ENCODE measurements at regions not wholly inside any gene's neighbourhood (a gene's known extent, or its start where the extent isn't known, plus 50 kb on each side); places are given as distances from the start of the nearest gene placed in this dataset.

DNA sequence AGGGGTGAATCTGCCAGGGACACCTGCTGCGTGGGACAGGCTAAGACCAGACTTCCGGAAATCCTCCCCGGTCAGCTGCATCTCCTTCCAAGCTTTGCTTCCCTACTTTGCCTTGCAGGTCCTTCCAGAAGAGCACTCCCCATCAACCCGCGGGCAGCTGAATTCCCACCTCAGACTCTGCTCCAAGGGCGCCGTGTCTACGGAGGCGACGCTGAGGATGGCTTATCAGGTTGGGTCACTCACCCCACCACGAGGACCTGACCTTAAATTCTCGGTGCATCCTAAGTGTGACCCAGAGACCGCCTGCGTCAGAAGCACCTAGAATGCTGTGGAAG, 78.9 kb upstream of the KMT2C start:
- H3K4me1 Mint-ChIP-seq = peaks cover 0 to 6% of the 10 kb centered on the region in 2 donors
- intact Hi-C loops (cut with micrococcal nuclease) = no loop called here
- no peak overlapping the region for H3K27ac Mint-ChIP-seq
- Histone ChIP-seq H3K27ac (ENCODE audit: low read length) (no peak overlapping the region), H3K27me3 (ENCODE audit: control insufficient read depth, insufficient read depth, low read length) (no peaks in the 10 kb centered on the region), H3K4me3 (ENCODE audit: low read length) (no peak overlapping the region), H3K36me3 (ENCODE audit: control insufficient read depth, insufficient read depth, low read length) (no peaks in the 10 kb centered on the region), H3K4me1 (ENCODE audit: control insufficient read depth, insufficient read depth, low read length) (peaks cover 10% of the 10 kb centered on the region), H3K9me3 (ENCODE audit: control insufficient read depth, insufficient read depth, low read length) (no peaks in the 10 kb centered on the region)
- no peaks in the 10 kb centered on the region for H3K27me3 Mint-ChIP-seq (ENCODE audit: low read depth in 2 of 2)
- no peaks in the 10 kb centered on the region for H3K36me3 Mint-ChIP-seq
- no peak for ATAC-seq
- TF ChIP-seq CTCF (IDR thresholded peaks at IDR 0.05) = no peak
- no peak overlapping the region for H3K4me3 Mint-ChIP-seq
- WGBS (ENCODE audit: insufficient coverage) = 97% methylated on average over 14 of the region's 14 CpGs
- no peak for DNase-seq
- no peaks in the 10 kb centered on the region for H3K9me3 Mint-ChIP-seq

GRCh38 chr7:152513861-152514770, 78.3 kb upstream of the KMT2C start:
- Histone ChIP-seq H3K9me3 (ENCODE audit: control insufficient read depth, insufficient read depth, low read length) (no peaks in the 10 kb centered on the region), H3K4me3 (ENCODE audit: low read length) (no peak overlapping the region), H3K27ac (ENCODE audit: low read length) (no peak overlapping the region), H3K27me3 (ENCODE audit: control insufficient read depth, insufficient read depth, low read length) (no peaks in the 10 kb centered on the region), H3K4me1 (ENCODE audit: control insufficient read depth, insufficient read depth, low read length) (peaks cover 10% of the 10 kb centered on the region), H3K36me3 (ENCODE audit: control insufficient read depth, insufficient read depth, low read length) (no peaks in the 10 kb centered on the region)
- peaks cover 0 to 6% of the 10 kb centered on the region in 2 donors for H3K4me1 Mint-ChIP-seq
- DNase-seq (no peak), ATAC-seq (no peak)
- intact Hi-C loops (cut with micrococcal nuclease) = no loop called here
- WGBS (ENCODE audit: insufficient coverage) = 93% methylated on average over 20 of the region's 20 CpGs
- no peak overlapping the region for H3K27ac Mint-ChIP-seq
- H3K9me3 Mint-ChIP-seq = no peaks in the 10 kb centered on the region
- H3K4me3 Mint-ChIP-seq = no peak overlapping the region
- no peak for TF ChIP-seq CTCF (IDR thresholded peaks at IDR 0.05)
- no peaks in the 10 kb centered on the region for H3K27me3 Mint-ChIP-seq (ENCODE audit: low read depth in 2 of 2)
- H3K36me3 Mint-ChIP-seq = no peaks in the 10 kb centered on the region

DNA sequence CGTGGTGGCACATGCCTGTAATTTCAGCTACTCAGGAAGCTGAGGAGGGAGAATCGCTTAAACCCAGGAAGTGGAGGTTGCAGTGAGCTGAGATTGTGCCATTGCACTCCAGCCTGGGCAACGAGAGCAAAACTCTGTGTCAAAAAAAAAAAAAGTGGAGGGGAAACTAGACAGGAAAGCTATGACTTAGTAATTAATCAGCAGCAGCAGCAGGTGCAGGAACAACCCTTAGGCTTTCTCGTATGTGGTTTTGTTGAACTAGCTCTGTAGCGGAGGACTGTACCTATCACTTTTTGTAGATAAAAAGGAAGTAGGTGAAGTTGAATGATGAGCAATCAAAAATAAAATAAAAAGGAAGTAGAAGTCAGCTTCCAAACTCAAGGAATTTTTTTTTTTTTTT, 76.9 kb upstream of the KMT2C start:
- intact Hi-C loops (cut with micrococcal nuclease) = no loop called here
- peaks cover 10% of the 10 kb centered on the region for H3K4me1 ChIP-seq (ENCODE audit: control insufficient read depth, insufficient read depth, low read length)
- Mint-ChIP-seq H3K36me3 (no peaks in the 10 kb centered on the region), H3K27ac (peak overlapping the region in 1 of 2 donors; percentile 63), H3K27me3 (ENCODE audit: low read depth in 2 of 2) (no peaks in the 10 kb centered on the region), H3K9me3 (no peaks in the 10 kb centered on the region), H3K4me1 (peaks cover 0 to 6% of the 10 kb centered on the region in 2 donors), H3K4me3 (peak overlapping the region; percentile 83)
- WGBS (ENCODE audit: insufficient coverage) = 0% methylated on average over 5 of the region's 5 CpGs
- no peak overlapping the region for H3K27ac ChIP-seq (ENCODE audit: low read length)
- peak overlapping the region; percentile 19 for H3K4me3 ChIP-seq (ENCODE audit: low read length)
- ATAC-seq (peak in 2 of 3 donors; percentile 61 to 63), DNase-seq (peak in 1 of 2 donors; percentile 53)
- TF ChIP-seq CTCF (IDR thresholded peaks at IDR 0.05) = no peak
- no peaks in the 10 kb centered on the region for H3K27me3 ChIP-seq (ENCODE audit: control insufficient read depth, insufficient read depth, low read length)
- H3K36me3 ChIP-seq (ENCODE audit: control insufficient read depth, insufficient read depth, low read length) = no peaks in the 10 kb centered on the region
- no peaks in the 10 kb centered on the region for H3K9me3 ChIP-seq (ENCODE audit: control insufficient read depth, insufficient read depth, low read length)

DNA sequence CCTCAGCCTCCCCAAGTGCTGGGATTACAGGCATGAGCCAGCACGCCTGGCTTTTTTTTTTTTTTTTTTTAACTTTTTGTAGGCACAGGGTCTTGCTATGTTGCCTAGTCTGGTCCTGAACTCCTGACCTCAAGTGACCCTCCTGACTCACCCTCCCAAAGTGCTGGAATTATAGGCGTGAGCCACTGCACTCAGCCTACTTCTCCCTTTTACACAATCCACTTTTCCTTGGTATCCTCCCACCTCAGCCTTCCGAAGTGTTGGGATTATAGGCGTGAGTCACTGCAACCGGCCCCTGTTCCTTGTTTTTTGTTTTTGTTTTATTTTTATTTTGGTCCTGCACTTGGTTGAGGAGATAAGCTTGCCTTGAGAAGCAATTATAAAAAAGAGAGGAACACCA, 75.9 kb upstream of the KMT2C start:
- H3K36me3 Mint-ChIP-seq = no peaks in the 10 kb centered on the region
- peak overlapping the region; percentile 83 for H3K4me3 Mint-ChIP-seq
- no peak for ATAC-seq
- H3K27ac Mint-ChIP-seq = peak overlapping the region in 1 of 2 donors; percentile 37
- no peaks in the 10 kb centered on the region for H3K27me3 Mint-ChIP-seq (ENCODE audit: low read depth in 2 of 2)
- H3K9me3 Mint-ChIP-seq = no peaks in the 10 kb centered on the region
- no peak for TF ChIP-seq CTCF (IDR thresholded peaks at IDR 0.05)
- Histone ChIP-seq H3K27ac (ENCODE audit: low read length) (no peak overlapping the region), H3K27me3 (ENCODE audit: control insufficient read depth, insufficient read depth, low read length) (no peaks in the 10 kb centered on the region), H3K4me1 (ENCODE audit: control insufficient read depth, insufficient read depth, low read length) (peaks cover 10% of the 10 kb centered on the region), H3K9me3 (ENCODE audit: control insufficient read depth, insufficient read depth, low read length) (no peaks in the 10 kb centered on the region), H3K4me3 (ENCODE audit: low read length) (no peak overlapping the region), H3K36me3 (ENCODE audit: control insufficient read depth, insufficient read depth, low read length) (no peaks in the 10 kb centered on the region)
- 94% methylated on average over 5 of the region's 5 CpGs for WGBS (ENCODE audit: insufficient coverage)
- peaks cover 0 to 6% of the 10 kb centered on the region in 2 donors for H3K4me1 Mint-ChIP-seq
- no peak for DNase-seq
- intact Hi-C loops (cut with micrococcal nuclease) = no loop called here
